ENCODE measurements at regions not wholly inside any gene's neighbourhood (a gene's known extent, or its start where the extent isn't known, plus 50 kb on each side); places are given as distances from the start of the nearest gene placed in this dataset.

DNA sequence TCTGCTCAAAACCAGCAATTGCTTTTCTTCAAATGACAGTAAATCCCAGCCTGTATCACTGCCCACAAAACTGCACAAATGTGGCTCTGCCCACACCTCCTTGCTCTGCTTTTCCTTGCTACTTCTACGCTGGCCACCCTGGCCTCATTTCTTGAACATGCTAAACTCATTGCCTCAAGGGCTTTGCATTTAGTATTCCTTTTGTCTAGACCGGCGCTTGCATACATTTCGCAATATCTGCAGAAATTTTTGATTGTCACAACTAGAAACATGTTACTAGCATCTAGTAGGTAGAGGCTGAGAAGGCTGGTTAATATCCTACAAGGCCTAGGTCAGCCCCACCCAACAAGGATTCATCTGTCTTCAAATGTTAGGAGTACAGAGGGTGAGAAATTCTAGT is 2357.8 kb downstream of the MAT2B start:
- Histone ChIP-seq H3K9me3 (ENCODE audit: control insufficient read depth, low read length) (no peaks in the 10 kb centered on the region), H3K27ac (ENCODE audit: low read depth, low read length) (no peak overlapping the region), H3K9ac (ENCODE audit: extremely low read depth, low read length, poor library complexity, severe bottlenecking) (no peak overlapping the region), H3K4me1 (ENCODE audit: control insufficient read depth, insufficient read depth, low read length) (no peaks in the 10 kb centered on the region), H3K27me3 (ENCODE audit: control insufficient read depth, insufficient read depth, low read length, poor library complexity, severe bottlenecking) (no peaks in the 10 kb centered on the region), H3K36me3 (ENCODE audit: control insufficient read depth, insufficient read depth, low read length) (no peaks in the 10 kb centered on the region), H3K4me3 (ENCODE audit: low read length) (no peak overlapping the region)
- Mint-ChIP-seq H3K4me3 (no peak overlapping the region), H3K27me3 (ENCODE audit: insufficient read depth) (no peaks in the 10 kb centered on the region), H3K4me1 (peaks cover 2% of the 10 kb centered on the region), H3K27ac (no peak overlapping the region), H3K36me3 (ENCODE audit: low read depth) (no peaks in the 10 kb centered on the region), H3K9me3 (no peaks in the 10 kb centered on the region)
- 95% methylated on average over 4 of the region's 4 CpGs; no CpG with 5 or more reads in 1 of the 2 experiments for WGBS, 2 experiments (ENCODE audit: insufficient coverage in 1 of 2, insufficient read length in 1 of 2)
- DNase-seq = no peak
- TF ChIP-seq, protein P1, sequence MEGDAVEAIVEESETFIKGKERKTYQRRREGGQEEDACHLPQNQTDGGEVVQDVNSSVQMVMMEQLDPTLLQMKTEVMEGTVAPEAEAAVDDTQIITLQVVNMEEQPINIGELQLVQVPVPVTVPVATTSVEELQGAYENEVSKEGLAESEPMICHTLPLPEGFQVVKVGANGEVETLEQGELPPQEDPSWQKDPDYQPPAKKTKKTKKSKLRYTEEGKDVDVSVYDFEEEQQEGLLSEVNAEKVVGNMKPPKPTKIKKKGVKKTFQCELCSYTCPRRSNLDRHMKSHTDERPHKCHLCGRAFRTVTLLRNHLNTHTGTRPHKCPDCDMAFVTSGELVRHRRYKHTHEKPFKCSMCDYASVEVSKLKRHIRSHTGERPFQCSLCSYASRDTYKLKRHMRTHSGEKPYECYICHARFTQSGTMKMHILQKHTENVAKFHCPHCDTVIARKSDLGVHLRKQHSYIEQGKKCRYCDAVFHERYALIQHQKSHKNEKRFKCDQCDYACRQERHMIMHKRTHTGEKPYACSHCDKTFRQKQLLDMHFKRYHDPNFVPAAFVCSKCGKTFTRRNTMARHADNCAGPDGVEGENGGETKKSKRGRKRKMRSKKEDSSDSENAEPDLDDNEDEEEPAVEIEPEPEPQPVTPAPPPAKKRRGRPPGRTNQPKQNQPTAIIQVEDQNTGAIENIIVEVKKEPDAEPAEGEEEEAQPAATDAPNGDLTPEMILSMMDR (conservative IDR thresholded peaks at IDR 0.05) = no peak

DNA sequence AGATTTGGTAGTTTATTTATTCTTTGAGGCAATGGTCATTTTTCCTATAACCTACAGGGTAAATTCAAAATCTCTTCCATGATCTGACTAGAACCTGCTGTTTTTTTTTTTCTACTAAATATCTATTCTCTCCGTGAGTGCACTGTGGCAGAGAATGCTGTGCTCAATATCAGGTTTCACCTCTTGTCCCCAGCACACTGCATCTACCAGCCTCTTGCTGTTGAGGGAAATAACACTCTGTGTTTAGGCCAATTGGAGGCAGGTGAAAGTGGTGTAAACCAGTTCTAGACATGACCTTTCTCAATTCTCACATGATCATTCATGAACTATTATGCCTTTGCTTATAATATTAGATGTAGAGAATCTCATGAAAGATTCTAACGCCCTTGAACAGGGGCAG is 2365.9 kb downstream of the MAT2B start:
- H3K27me3 ChIP-seq (ENCODE audit: control insufficient read depth, insufficient read depth, low read length, poor library complexity, severe bottlenecking) = no peaks in the 10 kb centered on the region
- TF ChIP-seq, protein P1 (conservative IDR thresholded peaks at IDR 0.05) = no peak
- no peak overlapping the region for H3K27ac ChIP-seq (ENCODE audit: low read depth, low read length)
- DNase-seq = no peak
- Mint-ChIP-seq H3K36me3 (ENCODE audit: low read depth) (no peaks in the 10 kb centered on the region), H3K27ac (no peak overlapping the region), H3K4me1 (no peaks in the 10 kb centered on the region), H3K27me3 (ENCODE audit: insufficient read depth) (no peaks in the 10 kb centered on the region), H3K9me3 (no peaks in the 10 kb centered on the region), H3K4me3 (no peak overlapping the region)
- 75% methylated on average over 2 of the region's 2 CpGs; no CpG with 5 or more reads in 1 of the 2 experiments for WGBS, 2 experiments (ENCODE audit: insufficient coverage in 1 of 2, insufficient read length in 1 of 2)
- H3K36me3 ChIP-seq (ENCODE audit: control insufficient read depth, insufficient read depth, low read length) = no peaks in the 10 kb centered on the region
- H3K9ac ChIP-seq (ENCODE audit: extremely low read depth, low read length, poor library complexity, severe bottlenecking) = no peak overlapping the region
- no peaks in the 10 kb centered on the region for H3K4me1 ChIP-seq (ENCODE audit: control insufficient read depth, insufficient read depth, low read length)
- H3K9me3 ChIP-seq (ENCODE audit: control insufficient read depth, low read length) = no peaks in the 10 kb centered on the region
- no peak overlapping the region for H3K4me3 ChIP-seq (ENCODE audit: low read length)

DNA sequence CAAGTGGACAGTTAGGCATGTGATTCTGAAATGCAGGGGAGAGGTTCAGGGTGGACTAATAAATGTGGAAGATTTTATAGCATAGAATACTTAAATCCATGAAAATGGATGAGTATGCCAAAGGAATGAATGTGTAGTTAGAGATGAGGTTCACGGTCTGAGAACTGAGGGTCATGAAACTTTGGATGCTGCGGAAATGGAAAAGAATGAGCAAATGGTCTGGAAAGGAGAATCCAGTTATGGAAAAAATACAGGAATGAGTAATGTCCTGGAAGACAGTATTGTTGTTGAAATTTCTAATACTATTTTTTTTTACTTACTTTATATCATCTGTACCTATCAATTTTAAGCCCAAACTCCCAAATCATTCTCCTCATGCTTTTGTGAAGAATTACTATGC is 2369.4 kb downstream of the MAT2B start:
- no peak overlapping the region for H3K27ac ChIP-seq (ENCODE audit: low read depth, low read length)
- H3K9ac ChIP-seq (ENCODE audit: extremely low read depth, low read length, poor library complexity, severe bottlenecking) = no peak overlapping the region
- no peaks in the 10 kb centered on the region for H3K27me3 ChIP-seq (ENCODE audit: control insufficient read depth, insufficient read depth, low read length, poor library complexity, severe bottlenecking)
- Mint-ChIP-seq H3K4me1 (no peaks in the 10 kb centered on the region), H3K9me3 (no peaks in the 10 kb centered on the region), H3K36me3 (ENCODE audit: low read depth) (no peaks in the 10 kb centered on the region), H3K27ac (no peak overlapping the region), H3K27me3 (ENCODE audit: insufficient read depth) (peaks cover 6% of the 10 kb centered on the region), H3K4me3 (no peak overlapping the region)
- TF ChIP-seq, protein P1 (conservative IDR thresholded peaks at IDR 0.05) = no peak
- no peaks in the 10 kb centered on the region for H3K9me3 ChIP-seq (ENCODE audit: control insufficient read depth, low read length)
- H3K4me3 ChIP-seq (ENCODE audit: low read length) = no peak overlapping the region
- no peak for DNase-seq
- no peaks in the 10 kb centered on the region for H3K36me3 ChIP-seq (ENCODE audit: control insufficient read depth, insufficient read depth, low read length)
- WGBS, 2 experiments (ENCODE audit: insufficient coverage in 1 of 2, insufficient read length in 1 of 2) = 92 to 96% methylated on average over 2 of the region's 2 CpGs
- no peaks in the 10 kb centered on the region for H3K4me1 ChIP-seq (ENCODE audit: control insufficient read depth, insufficient read depth, low read length)

Measured in endodermal cell (in vitro differentiated cells).